SK-N-SH treated with all-trans-retinoic acid at 6 μM for 48 hours (cell line): ENCODE measurements at regions not wholly inside any gene's neighbourhood (a gene's known extent, or its start where the extent isn't known, plus 50 kb on each side); places are given as distances from the start of the nearest gene placed in this dataset.

ENCODE experiments used
- ATAC-seq: fragments of 200-7000 bp; cut with Tn5 transposase; 3 replicates; pipeline ENCODE4 v1.9.1; 2020; ENCODE audit warnings: mild to moderate bottlenecking, moderate library complexity
- BACH2 ChIP-seq: fragments of 250-450 bp; sonication (Bioruptor Pico); IDR thresholded peaks from 2 replicates; pipeline ENCODE4 v1.9.0; 2021; ENCODE audit warnings: mild to moderate bottlenecking, borderline replicate concordance
- CSDC2 ChIP-seq: fragments of 250-450 bp; sonication (Bioruptor Pico); IDR thresholded peaks from 2 replicates; pipeline ENCODE4 v1.5.0; 2020; ENCODE audit warnings: mild to moderate bottlenecking, moderate library complexity
- ESRRG ChIP-seq: fragments of 250-450 bp; sonication (Bioruptor Pico); IDR thresholded peaks from 2 replicates; pipeline ENCODE4 v1.6.1; 2021; ENCODE audit warnings: mild to moderate bottlenecking
- GLIS3 ChIP-seq: fragments of 250-450 bp; sonication (Bioruptor Pico); IDR thresholded peaks from 2 replicates; pipeline ENCODE4 v1.5.0; 2020; ENCODE audit warnings: mild to moderate bottlenecking, moderate library complexity
- ISL1 ChIP-seq: fragments of 250-450 bp; sonication (Bioruptor Pico); IDR thresholded peaks from 2 replicates; pipeline ENCODE4 v2.1.2; 2022; ENCODE audit warnings: mild to moderate bottlenecking, moderate library complexity
- OSR1 ChIP-seq: fragments of 250-450 bp; sonication (Bioruptor Pico); IDR thresholded peaks from 2 replicates; pipeline ENCODE4 v1.8.0; 2022; ENCODE audit warnings: moderate library complexity, mild to moderate bottlenecking, inconsistent platforms
- PPARA ChIP-seq: fragments of 250-450 bp; sonication (Bioruptor Pico); IDR thresholded peaks from 2 replicates; pipeline ENCODE4 v1.5.0; 2020; ENCODE audit warnings: mild to moderate bottlenecking, borderline replicate concordance
- RARB ChIP-seq: fragments of 250-450 bp; sonication (Bioruptor Pico); IDR thresholded peaks from 2 replicates; pipeline ENCODE4 v1.8.0; 2021; ENCODE audit warnings: mild to moderate bottlenecking, moderate library complexity
- SNAI2 ChIP-seq: fragments of 250-450 bp; sonication (Bioruptor Pico); IDR thresholded peaks from 2 replicates; pipeline ENCODE4 v1.5.0; 2020; ENCODE audit warnings: mild to moderate bottlenecking, moderate library complexity
- TCF4 ChIP-seq: fragments of 250-450 bp; sonication (Bioruptor Pico); IDR thresholded peaks from 2 replicates; pipeline ENCODE4 v1.8.0; 2021; ENCODE audit warnings: mild to moderate bottlenecking, moderate library complexity, borderline replicate concordance
- TOX ChIP-seq: fragments of 250-450 bp; sonication (Bioruptor Pico); IDR thresholded peaks from 2 replicates; pipeline ENCODE4 v1.8.0; 2021; ENCODE audit warnings: mild to moderate bottlenecking, moderate library complexity, borderline replicate concordance
- ZC3H10 ChIP-seq: fragments of 250-450 bp; sonication (Bioruptor Pico); IDR thresholded peaks from 2 replicates; pipeline ENCODE4 v1.5.1; 2021; ENCODE audit warnings: mild to moderate bottlenecking, moderate library complexity
- ZFP30 ChIP-seq: fragments of 450-650 bp; formaldehyde crosslinking; IDR thresholded peaks from 2 replicates; pipeline ENCODE4 v1.5.0; 2022; ENCODE audit warnings: mild to moderate bottlenecking, moderate library complexity
- ZNF565 ChIP-seq: fragments of 450-650 bp; formaldehyde crosslinking; conservative IDR thresholded peaks from 2 replicates; pipeline ENCODE4 v1.5.0; 2020; ENCODE audit warnings: low read depth, mild to moderate bottlenecking, moderate library complexity
- ZNF70 ChIP-seq: fragments of 450-650 bp; formaldehyde crosslinking; IDR thresholded peaks from 2 replicates; pipeline ENCODE4 v1.5.0; 2020; ENCODE audit warnings: mild to moderate bottlenecking, moderate library complexity
- ZNF8 ChIP-seq: fragments of 450-650 bp; formaldehyde crosslinking; IDR thresholded peaks from 2 replicates; pipeline ENCODE4 v1.5.0; 2020; ENCODE audit warnings: mild to moderate bottlenecking, moderate library complexity
- TF ChIP-seq, protein P1 (sequence below): fragments of 250-450 bp; sonication (Bioruptor Pico); IDR thresholded peaks from 2 replicates; pipeline ENCODE4 v1.5.1; 2020; ENCODE audit warnings: low read depth, mild to moderate bottlenecking, moderate library complexity
- TF ChIP-seq, protein P2 (sequence below): fragments of 250-450 bp; sonication (Bioruptor Pico); IDR thresholded peaks from 2 replicates; pipeline ENCODE4 v1.5.0; 2020; ENCODE audit warnings: mild to moderate bottlenecking, moderate library complexity
- TF ChIP-seq, protein P3 (sequence below): fragments of 250-450 bp; sonication (Bioruptor Pico); IDR thresholded peaks from 2 replicates; pipeline ENCODE4 v1.8.0; 2021; ENCODE audit warnings: low read depth, mild to moderate bottlenecking, moderate library complexity, borderline replicate concordance
- TF ChIP-seq, protein P4 (sequence below): fragments of 250-450 bp; sonication (Bioruptor Pico); IDR thresholded peaks from 2 replicates; pipeline ENCODE4 v1.8.0; 2020; ENCODE audit warnings: mild to moderate bottlenecking, moderate library complexity, borderline replicate concordance

DNA sequence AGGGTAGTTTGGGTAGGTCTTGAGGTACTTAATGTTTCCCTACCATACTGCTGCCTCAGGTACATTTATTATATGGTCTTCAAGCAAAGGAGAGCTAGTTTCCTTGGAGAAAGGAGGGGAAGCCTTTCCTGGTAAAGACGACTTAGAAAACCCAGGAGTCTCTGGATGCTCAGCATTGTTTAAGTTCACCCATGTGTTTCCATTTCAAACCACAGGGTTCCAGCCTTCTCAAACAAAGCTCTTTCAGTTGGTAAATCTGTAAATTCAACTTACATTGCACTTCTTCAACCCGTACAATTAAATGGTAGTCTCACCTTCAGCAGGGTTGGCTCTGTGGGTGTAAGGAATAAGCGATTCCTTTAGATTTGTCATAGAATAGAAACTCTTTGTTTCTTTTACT lies 111.9 kb upstream of the UNC5C start:
- TF ChIP-seq ZNF70 (CRISPR knock-in tag) (no peak), ZNF8 (CRISPR knock-in tag) (no peak), SNAI2 (no peak), ZC3H10 (CRISPR knock-in tag) (no peak), TOX (CRISPR knock-in tag) (no peak), ZNF565 (no peak), ZFP30 (CRISPR knock-in tag) (no peak), ESRRG (CRISPR knock-in tag) (no peak), CSDC2 (no peak)
- no peak for ATAC-seq

DNA sequence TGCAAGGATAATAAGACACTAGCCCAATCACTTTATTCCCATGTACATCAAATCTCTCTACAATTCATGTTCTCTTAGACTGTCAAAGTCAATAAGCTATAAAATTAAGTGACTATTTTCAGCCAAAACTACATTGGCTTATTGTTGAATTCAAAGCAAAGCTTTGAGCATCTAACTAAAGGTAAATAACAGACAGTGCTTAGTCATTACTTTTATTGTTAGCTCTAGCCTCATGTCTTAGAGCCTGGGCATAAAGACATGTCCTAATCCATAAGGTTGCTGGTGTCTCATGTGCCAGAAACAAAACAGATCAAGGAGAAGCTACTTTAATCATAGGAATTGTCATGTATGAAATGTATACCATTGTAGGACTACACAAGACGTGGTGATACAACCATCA lies 103.1 kb upstream of the UNC5C start:
- no peak for ATAC-seq
- TF ChIP-seq ISL1 (no peak), ZFP30 (CRISPR knock-in tag) (no peak), CSDC2 (no peak), PPARA (CRISPR knock-in tag) (no peak), BACH2 (no peak), TCF4 (CRISPR knock-in tag) (no peak), ZC3H10 (CRISPR knock-in tag) (no peak), RARB (no peak), OSR1 (CRISPR knock-in tag) (no peak)
- TF ChIP-seq, protein P1, sequence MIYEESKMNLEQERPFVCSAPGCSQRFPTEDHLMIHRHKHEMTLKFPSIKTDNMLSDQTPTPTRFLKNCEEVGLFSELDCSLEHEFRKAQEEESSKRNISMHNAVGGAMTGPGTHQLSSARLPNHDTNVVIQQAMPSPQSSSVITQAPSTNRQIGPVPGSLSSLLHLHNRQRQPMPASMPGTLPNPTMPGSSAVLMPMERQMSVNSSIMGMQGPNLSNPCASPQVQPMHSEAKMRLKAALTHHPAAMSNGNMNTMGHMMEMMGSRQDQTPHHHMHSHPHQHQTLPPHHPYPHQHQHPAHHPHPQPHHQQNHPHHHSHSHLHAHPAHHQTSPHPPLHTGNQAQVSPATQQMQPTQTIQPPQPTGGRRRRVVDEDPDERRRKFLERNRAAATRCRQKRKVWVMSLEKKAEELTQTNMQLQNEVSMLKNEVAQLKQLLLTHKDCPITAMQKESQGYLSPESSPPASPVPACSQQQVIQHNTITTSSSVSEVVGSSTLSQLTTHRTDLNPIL (CRISPR knock-in tag) = no peak
- TF ChIP-seq, protein P2, sequence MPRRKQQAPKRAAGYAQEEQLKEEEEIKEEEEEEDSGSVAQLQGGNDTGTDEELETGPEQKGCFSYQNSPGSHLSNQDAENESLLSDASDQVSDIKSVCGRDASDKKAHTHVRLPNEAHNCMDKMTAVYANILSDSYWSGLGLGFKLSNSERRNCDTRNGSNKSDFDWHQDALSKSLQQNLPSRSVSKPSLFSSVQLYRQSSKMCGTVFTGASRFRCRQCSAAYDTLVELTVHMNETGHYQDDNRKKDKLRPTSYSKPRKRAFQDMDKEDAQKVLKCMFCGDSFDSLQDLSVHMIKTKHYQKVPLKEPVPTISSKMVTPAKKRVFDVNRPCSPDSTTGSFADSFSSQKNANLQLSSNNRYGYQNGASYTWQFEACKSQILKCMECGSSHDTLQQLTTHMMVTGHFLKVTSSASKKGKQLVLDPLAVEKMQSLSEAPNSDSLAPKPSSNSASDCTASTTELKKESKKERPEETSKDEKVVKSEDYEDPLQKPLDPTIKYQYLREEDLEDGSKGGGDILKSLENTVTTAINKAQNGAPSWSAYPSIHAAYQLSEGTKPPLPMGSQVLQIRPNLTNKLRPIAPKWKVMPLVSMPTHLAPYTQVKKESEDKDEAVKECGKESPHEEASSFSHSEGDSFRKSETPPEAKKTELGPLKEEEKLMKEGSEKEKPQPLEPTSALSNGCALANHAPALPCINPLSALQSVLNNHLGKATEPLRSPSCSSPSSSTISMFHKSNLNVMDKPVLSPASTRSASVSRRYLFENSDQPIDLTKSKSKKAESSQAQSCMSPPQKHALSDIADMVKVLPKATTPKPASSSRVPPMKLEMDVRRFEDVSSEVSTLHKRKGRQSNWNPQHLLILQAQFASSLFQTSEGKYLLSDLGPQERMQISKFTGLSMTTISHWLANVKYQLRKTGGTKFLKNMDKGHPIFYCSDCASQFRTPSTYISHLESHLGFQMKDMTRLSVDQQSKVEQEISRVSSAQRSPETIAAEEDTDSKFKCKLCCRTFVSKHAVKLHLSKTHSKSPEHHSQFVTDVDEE = no peak
- TF ChIP-seq, protein P3, sequence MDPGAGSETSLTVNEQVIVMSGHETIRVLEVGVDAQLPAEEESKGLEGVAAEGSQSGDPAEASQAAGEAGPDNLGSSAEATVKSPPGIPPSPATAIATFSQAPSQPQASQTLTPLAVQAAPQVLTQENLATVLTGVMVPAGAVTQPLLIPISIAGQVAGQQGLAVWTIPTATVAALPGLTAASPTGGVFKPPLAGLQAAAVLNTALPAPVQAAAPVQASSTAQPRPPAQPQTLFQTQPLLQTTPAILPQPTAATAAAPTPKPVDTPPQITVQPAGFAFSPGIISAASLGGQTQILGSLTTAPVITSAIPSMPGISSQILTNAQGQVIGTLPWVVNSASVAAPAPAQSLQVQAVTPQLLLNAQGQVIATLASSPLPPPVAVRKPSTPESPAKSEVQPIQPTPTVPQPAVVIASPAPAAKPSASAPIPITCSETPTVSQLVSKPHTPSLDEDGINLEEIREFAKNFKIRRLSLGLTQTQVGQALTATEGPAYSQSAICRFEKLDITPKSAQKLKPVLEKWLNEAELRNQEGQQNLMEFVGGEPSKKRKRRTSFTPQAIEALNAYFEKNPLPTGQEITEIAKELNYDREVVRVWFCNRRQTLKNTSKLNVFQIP (CRISPR knock-in tag) = no peak
- TF ChIP-seq, protein P4, sequence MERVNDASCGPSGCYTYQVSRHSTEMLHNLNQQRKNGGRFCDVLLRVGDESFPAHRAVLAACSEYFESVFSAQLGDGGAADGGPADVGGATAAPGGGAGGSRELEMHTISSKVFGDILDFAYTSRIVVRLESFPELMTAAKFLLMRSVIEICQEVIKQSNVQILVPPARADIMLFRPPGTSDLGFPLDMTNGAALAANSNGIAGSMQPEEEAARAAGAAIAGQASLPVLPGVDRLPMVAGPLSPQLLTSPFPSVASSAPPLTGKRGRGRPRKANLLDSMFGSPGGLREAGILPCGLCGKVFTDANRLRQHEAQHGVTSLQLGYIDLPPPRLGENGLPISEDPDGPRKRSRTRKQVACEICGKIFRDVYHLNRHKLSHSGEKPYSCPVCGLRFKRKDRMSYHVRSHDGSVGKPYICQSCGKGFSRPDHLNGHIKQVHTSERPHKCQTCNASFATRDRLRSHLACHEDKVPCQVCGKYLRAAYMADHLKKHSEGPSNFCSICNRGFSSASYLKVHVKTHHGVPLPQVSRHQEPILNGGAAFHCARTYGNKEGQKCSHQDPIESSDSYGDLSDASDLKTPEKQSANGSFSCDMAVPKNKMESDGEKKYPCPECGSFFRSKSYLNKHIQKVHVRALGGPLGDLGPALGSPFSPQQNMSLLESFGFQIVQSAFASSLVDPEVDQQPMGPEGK (CRISPR knock-in tag) = no peak

DNA sequence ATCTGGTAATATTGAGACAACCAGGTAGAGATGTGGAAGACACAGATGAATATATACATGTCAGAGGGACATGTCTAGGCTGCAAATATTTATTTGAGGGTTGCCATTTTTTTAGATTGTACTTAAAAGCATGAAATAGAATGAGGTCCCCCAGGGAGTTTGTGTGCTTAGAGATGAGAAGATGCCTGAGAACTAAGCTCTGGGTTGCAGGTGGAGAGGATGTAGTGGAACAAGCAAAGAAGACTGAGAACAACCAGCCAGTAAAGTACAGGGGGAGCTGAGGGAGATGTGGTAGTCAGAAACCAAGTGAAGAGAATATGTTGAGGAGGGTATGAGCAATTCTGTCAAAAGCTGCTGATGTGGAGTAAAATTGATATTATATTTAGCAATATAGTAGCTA lies 95.6 kb upstream of the UNC5C start:
- TF ChIP-seq PPARA (CRISPR knock-in tag) (no peak), GLIS3 (CRISPR knock-in tag) (no peak), ZNF565 (no peak), SNAI2 (no peak), BACH2 (no peak), ZC3H10 (CRISPR knock-in tag) (no peak), ZNF8 (CRISPR knock-in tag) (no peak), ZNF70 (CRISPR knock-in tag) (no peak), ZFP30 (CRISPR knock-in tag) (no peak), OSR1 (CRISPR knock-in tag) (no peak), ISL1 (no peak), TOX (CRISPR knock-in tag) (no peak)
- TF ChIP-seq, protein P1 (CRISPR knock-in tag) = no peak
- ATAC-seq = no peak

DNA sequence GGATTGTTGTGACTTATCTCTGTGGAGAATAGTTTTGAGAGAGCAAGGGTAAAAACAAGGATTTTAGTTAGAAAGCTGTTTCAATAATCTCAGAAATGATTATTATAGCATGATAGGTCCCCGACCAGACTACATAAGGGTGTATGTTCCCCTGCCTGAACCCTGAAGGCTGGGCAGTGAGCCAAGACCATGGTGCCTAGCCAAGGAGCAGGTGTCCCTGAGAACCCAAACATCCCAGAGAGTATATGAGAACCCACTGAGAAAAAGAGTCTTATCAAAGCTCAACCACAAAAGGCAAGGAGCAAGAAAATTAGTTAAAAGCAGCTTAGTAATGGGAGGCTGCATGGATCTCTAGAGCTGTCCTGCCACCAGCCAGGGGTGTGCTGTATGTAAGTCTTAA lies 94.9 kb upstream of the UNC5C start:
- TF ChIP-seq TCF4 (CRISPR knock-in tag) = no peak
- no peak for TF ChIP-seq ZNF70 (CRISPR knock-in tag)
- TF ChIP-seq ISL1 = no peak
- no peak for ATAC-seq
